ENCODE measurements at regions not wholly inside any gene's neighbourhood (a gene's known extent, or its start where the extent isn't known, plus 50 kb on each side); places are given as distances from the start of the nearest gene placed in this dataset.

GRCh38 chr5:21051945-21052344 lies 1063.9 kb upstream of the CDH18 start:
- TF ChIP-seq, protein P1, sequence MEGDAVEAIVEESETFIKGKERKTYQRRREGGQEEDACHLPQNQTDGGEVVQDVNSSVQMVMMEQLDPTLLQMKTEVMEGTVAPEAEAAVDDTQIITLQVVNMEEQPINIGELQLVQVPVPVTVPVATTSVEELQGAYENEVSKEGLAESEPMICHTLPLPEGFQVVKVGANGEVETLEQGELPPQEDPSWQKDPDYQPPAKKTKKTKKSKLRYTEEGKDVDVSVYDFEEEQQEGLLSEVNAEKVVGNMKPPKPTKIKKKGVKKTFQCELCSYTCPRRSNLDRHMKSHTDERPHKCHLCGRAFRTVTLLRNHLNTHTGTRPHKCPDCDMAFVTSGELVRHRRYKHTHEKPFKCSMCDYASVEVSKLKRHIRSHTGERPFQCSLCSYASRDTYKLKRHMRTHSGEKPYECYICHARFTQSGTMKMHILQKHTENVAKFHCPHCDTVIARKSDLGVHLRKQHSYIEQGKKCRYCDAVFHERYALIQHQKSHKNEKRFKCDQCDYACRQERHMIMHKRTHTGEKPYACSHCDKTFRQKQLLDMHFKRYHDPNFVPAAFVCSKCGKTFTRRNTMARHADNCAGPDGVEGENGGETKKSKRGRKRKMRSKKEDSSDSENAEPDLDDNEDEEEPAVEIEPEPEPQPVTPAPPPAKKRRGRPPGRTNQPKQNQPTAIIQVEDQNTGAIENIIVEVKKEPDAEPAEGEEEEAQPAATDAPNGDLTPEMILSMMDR (IDR thresholded peaks at IDR 0.05; ENCODE audit: low read depth, low read length), result no peak
- no peak for TF ChIP-seq EZH2phosphoT487 (IDR thresholded peaks at IDR 0.05; ENCODE audit: low read depth)
